Mesodermal cell (in vitro differentiated cells): ENCODE measurements at regions not wholly inside any gene's neighbourhood (a gene's known extent, or its start where the extent isn't known, plus 50 kb on each side); places are given as distances from the start of the nearest gene placed in this dataset.
A peak's percentile ranks its signal among the peaks of the same experiment; 100 is the strongest.
"Not testable (repeated sequence)": the region's sequence is repeated elsewhere in the genome, so short reads cannot be mapped to it uniquely, and the experiment has no call there.

ENCODE experiments used
- H3K27ac ChIP-seq: 2 replicates; pipeline ENCODE4 v1.7.0; 2013; ENCODE audit warnings: mild to moderate bottlenecking, low read depth, low read length, moderate library complexity; ENCODE audit not compliant: severe bottlenecking
- H3K36me3 ChIP-seq: 2 replicates; pipeline ENCODE4 v1.7.1; 2013; ENCODE audit warnings: mild to moderate bottlenecking, low read length, moderate library complexity; ENCODE audit not compliant: control insufficient read depth, insufficient read depth
- H3K4me1 ChIP-seq: one replicate; pipeline ENCODE4 v1.7.1; 2013; ENCODE audit warnings: mild to moderate bottlenecking, low read length; ENCODE audit not compliant: insufficient read depth, control insufficient read depth, poor library complexity, severe bottlenecking
- H3K4me3 ChIP-seq: 2 replicates; pipeline ENCODE4 v1.7.0; 2013; ENCODE audit warnings: low read length, control low read depth, mild to moderate bottlenecking; ENCODE audit not compliant: insufficient read depth, poor library complexity, severe bottlenecking; ENCODE audit errors: extremely low read depth
- H3K9me3 ChIP-seq: 2 replicates; pipeline ENCODE4 v1.7.1; 2013; ENCODE audit warnings: mild to moderate bottlenecking, low read length, moderate library complexity; ENCODE audit not compliant: control insufficient read depth
- WGBS, 2 experiments: methylation state at CpG; one replicate each; pipeline ENCODE4 v1.1.5; 2013; ENCODE audit warnings: missing lambda C conversion rate in 2 of 2; ENCODE audit not compliant: insufficient coverage in 2 of 2; 5-methylcytosine and 5-hydroxymethylcytosine counted together

- Histone ChIP-seq H3K9me3 (no peaks in the 10 kb centered on the region), H3K4me1 (peaks cover 8% of the 10 kb centered on the region), H3K27ac (peak overlapping the region; percentile 77), H3K4me3 (no peak overlapping the region), H3K36me3 (no peaks in the 10 kb centered on the region)
- WGBS, 2 experiments = 50 to 73% methylated on average over 1 of the region's 3 CpGs
Measured at GRCh38 chr5:82735160-82735789, 341.9 kb downstream of the TMEM167A start.

- no peak overlapping the region for H3K4me3 ChIP-seq
- WGBS, 2 experiments = 72 to 84% methylated on average over 3 to 5 of the region's 5 CpGs
- H3K36me3 ChIP-seq = no peaks in the 10 kb centered on the region
- H3K9me3 ChIP-seq = no peaks in the 10 kb centered on the region
- H3K4me1 ChIP-seq = peaks cover 8% of the 10 kb centered on the region
- peak overlapping the region; percentile 43 for H3K27ac ChIP-seq
Measured at GRCh38 chr5:82734347-82734746, 342.8 kb downstream of the TMEM167A start.

DNA sequence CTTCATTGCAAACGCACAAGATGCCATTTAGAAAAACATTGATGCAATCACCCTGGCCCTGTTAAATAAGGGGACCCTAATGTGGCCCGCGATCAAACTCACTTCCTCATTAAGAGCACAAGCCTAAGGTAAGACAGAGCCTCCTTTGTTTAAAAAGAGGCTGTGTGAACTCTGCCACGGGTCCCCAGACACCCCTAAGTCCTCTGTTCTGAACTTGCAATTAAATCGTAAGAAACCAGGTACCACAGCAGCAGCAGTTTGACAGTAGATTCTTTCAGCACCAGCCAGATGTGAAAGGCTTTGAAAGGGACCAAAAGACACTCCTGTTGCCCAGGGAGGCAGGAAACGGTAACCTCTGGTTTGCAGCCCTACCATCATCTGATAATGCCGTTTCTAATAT, 346.3 kb downstream of the TMEM167A start:
- peaks cover 8% of the 10 kb centered on the region for H3K4me1 ChIP-seq
- 85 to 86% methylated on average over 4 to 6 of the region's 7 CpGs for WGBS, 2 experiments
- H3K36me3 ChIP-seq = no peaks in the 10 kb centered on the region
- no peak overlapping the region for H3K4me3 ChIP-seq
- no peaks in the 10 kb centered on the region for H3K9me3 ChIP-seq
- no peak overlapping the region for H3K27ac ChIP-seq

- H3K27ac ChIP-seq = no peak overlapping the region
- H3K4me1 ChIP-seq = no peaks in the 10 kb centered on the region
- H3K9me3 ChIP-seq = no peaks in the 10 kb centered on the region
- WGBS, 2 experiments = 84 to 85% methylated on average over 6 to 7 of the region's 9 CpGs
- no peak overlapping the region for H3K4me3 ChIP-seq
- H3K36me3 ChIP-seq = no peaks in the 10 kb centered on the region
Measured at GRCh38 chr5:82728926-82729702, 348.1 kb downstream of the TMEM167A start.

GRCh38 chr5:82723168-82723567, 354.0 kb downstream of the TMEM167A start:
- Histone ChIP-seq H3K27ac (no peak overlapping the region), H3K36me3 (no peaks in the 10 kb centered on the region), H3K4me1 (peaks cover 4% of the 10 kb centered on the region), H3K9me3 (no peaks in the 10 kb centered on the region), H3K4me3 (no peak overlapping the region)
- WGBS, 2 experiments = 88 to 100% methylated on average over 2 to 3 of the region's 3 CpGs

DNA sequence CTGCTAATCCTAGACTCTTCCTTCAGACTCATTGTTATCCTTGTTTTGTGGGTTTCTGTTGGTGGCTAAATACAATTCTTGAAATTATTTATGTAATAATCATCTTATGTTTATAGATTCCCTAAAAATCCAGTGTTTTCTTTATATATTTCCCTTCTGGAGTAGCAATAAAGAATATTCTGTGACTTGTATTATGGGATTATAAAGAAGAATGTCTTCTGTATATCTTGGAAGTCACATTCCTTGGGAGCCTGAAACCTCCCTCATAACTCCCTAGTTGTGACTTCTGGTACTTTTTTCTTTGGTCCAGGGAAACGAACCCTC, 356.1 kb downstream of the TMEM167A start:
- H3K27ac ChIP-seq = peak overlapping the region; percentile 88
- H3K9me3 ChIP-seq = no peaks in the 10 kb centered on the region
- H3K36me3 ChIP-seq = no peaks in the 10 kb centered on the region
- WGBS, 2 experiments = no CpG with 5 or more reads among the region's 1 CpG
- peaks cover 4% of the 10 kb centered on the region for H3K4me1 ChIP-seq
- no peak overlapping the region for H3K4me3 ChIP-seq

DNA sequence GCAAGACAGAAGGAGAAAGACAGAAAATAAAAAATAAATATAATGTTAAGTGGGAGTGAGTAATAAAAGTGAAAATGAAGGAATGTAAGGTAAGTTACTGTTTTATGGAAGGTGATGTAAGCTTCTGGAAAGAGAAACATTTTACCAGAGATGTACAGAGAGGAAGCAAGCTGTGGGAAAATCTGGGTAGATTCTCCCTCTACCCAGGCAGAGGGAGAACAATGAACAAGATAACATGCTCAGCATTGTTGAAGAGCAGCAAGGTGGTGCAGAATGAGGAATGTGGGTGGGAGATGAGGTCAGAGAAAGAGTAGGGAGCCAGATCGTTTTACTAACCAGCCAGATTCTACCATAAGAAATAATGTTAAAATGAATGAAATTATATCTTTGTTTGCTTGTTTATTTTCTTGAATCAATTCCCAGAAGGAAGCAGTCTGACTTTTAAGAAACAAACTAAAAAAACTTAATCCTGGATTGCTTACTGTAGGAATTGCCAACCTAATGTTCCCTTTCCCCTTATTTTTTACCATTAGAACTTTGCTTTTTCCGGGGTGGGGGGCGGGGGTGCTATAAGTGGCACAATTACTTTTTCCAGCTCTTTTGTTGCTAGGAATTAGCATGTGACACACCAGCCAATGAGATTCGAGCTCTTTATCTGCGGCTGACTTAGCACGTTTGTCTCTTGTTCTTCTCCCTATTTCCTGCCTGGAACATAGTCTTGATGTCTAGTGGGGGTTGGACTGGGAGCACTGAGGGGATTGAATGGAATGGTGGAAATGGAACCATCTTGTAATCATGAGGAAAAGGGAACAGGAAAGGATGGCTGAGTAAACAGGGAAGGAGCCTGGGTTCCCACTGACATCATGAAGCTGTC, 356.7 kb downstream of the TMEM167A start:
- no peak overlapping the region for H3K4me3 ChIP-seq
- H3K36me3 ChIP-seq = no peaks in the 10 kb centered on the region
- WGBS, 2 experiments = 82 to 84% methylated on average over 3 to 4 of the region's 6 CpGs
- no peaks in the 10 kb centered on the region for H3K9me3 ChIP-seq
- H3K27ac ChIP-seq = peak overlapping the region; percentile 88
- H3K4me1 ChIP-seq = peaks cover 4% of the 10 kb centered on the region

DNA sequence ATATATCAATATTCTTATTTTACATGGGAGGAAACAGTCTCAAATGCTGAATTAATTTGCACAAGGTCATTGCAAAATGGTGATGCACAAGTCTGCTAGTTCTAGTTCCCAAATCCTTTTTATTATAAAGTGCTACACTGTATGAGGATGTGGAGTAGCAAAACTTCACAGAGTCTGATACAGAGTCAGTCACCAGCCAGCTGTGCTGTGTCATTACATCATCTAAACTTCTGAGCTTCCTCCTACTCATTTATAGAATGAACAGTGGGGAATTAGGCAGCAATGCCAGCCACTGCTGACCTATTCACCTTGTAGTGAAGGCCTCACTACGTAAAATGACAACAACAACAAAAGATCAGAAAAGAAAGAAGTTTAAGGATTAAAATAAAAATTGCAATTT, 357.8 kb downstream of the TMEM167A start:
- Histone ChIP-seq H3K4me3 (no peak overlapping the region), H3K9me3 (no peaks in the 10 kb centered on the region), H3K4me1 (peaks cover 4% of the 10 kb centered on the region), H3K36me3 (no peaks in the 10 kb centered on the region), H3K27ac (peak overlapping the region; percentile 88)
- no CpG with 5 or more reads among the region's 1 CpG for WGBS, 2 experiments

DNA sequence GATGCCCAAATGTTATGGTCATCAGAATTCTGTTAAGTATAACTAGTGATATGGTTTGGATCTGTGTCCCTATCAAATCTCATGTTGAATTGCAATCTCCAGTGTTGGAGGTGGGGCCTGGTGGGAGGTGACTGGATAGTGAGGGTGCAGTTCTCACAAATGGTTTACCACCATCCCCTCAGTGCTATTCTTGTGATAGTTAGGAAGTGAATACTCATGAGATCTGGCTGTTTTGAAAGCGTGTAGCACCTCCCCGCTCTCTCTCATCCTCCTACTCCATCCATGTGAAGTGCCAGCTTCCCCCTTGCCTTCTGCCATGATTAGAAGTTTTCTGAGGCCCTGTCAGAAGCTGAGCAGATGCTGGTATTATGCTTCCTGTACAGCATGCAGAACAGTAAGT, 359.5 kb downstream of the TMEM167A start:
- H3K4me1 ChIP-seq = peaks cover 4% of the 10 kb centered on the region
- H3K36me3 ChIP-seq = no peaks in the 10 kb centered on the region
- no peak overlapping the region for H3K27ac ChIP-seq
- WGBS, 2 experiments = 100% methylated on average over 1 of the region's 2 CpGs; no CpG with 5 or more reads in 1 of the 2 experiments
- H3K4me3 ChIP-seq = no peak overlapping the region
- H3K9me3 ChIP-seq = peaks cover 4% of the 10 kb centered on the region

DNA sequence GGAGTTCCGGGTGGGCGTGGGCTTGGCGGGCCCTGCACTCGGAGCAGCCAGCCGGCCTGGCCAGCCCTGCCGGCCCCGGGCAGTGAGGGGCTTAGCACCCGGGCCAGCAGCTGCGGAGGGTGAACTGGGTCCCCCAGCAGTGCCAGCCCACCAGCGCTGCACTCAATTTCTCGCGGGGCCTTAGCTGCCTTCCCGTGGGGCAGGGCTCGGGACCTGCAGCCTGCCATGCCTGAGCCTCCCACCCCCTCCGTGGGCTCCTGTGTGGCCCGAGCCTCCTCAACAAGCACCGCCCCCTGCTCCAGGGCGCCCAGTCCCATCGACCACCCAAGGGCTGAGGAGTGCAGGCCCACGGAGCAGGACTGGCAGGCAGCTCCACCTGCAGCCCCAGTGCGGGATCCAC, 362.5 kb downstream of the TMEM167A start:
- H3K27ac ChIP-seq, H3K4me3 ChIP-seq, H3K9me3 ChIP-seq, H3K4me1 ChIP-seq, H3K36me3 ChIP-seq: not testable (repeated sequence)
- WGBS, 2 experiments = 92 to 97% methylated on average over 19 to 21 of the region's 21 CpGs
